ENCODE measurements at regions not wholly inside any gene's neighbourhood (a gene's known extent, or its start where the extent isn't known, plus 50 kb on each side); places are given as distances from the start of the nearest gene placed in this dataset.
A peak's percentile ranks its signal among the peaks of the same experiment; 100 is the strongest.
"Not testable (repeated sequence)": the region's sequence is repeated elsewhere in the genome, so short reads cannot be mapped to it uniquely, and the experiment has no call there.

GRCh38 chr3:115388811-115389210, 234.5 kb upstream of the GAP43 start:
- DNase-seq (ENCODE audit: low spot score) = no peak

GRCh38 chr3:115396801-115397200, 226.5 kb upstream of the GAP43 start:
- no peak for DNase-seq (ENCODE audit: low spot score)

- no peak for DNase-seq (ENCODE audit: low spot score)
Observed at GRCh38 chr3:115397433-115397832, 225.9 kb upstream of the GAP43 start.

GRCh38 chr3:115398506-115398905, 224.8 kb upstream of the GAP43 start:
- no peak for DNase-seq (ENCODE audit: low spot score)

- no peak for DNase-seq (ENCODE audit: low spot score)
Observed at GRCh38 chr3:115399750-115400149, 223.6 kb upstream of the GAP43 start.

- no peak for DNase-seq (ENCODE audit: low spot score)
Observed at GRCh38 chr3:115401298-115401697, 222.0 kb upstream of the GAP43 start.

- no peak for DNase-seq (ENCODE audit: low spot score)
Observed at GRCh38 chr3:115401851-115402501, 221.3 kb upstream of the GAP43 start.

- DNase-seq (ENCODE audit: low spot score) = no peak
Observed at GRCh38 chr3:115402651-115403050, 220.7 kb upstream of the GAP43 start.

GRCh38 chr3:115403786-115404185, 219.5 kb upstream of the GAP43 start:
- DNase-seq (ENCODE audit: low spot score) = no peak

GRCh38 chr3:115409596-115409995, 213.7 kb upstream of the GAP43 start:
- DNase-seq (ENCODE audit: low spot score) = no peak

- DNase-seq (ENCODE audit: low spot score) = not testable (repeated sequence)
Observed at GRCh38 chr3:115414610-115415009, 208.7 kb upstream of the GAP43 start.

GRCh38 chr3:115415246-115415996, 207.9 kb upstream of the GAP43 start:
- DNase-seq (ENCODE audit: low spot score) = no peak

GRCh38 chr3:115418583-115418982, 204.7 kb upstream of the GAP43 start:
- DNase-seq (ENCODE audit: low spot score) = peak; percentile 30

GRCh38 chr3:115420086-115420485, 203.2 kb upstream of the GAP43 start:
- no peak for DNase-seq (ENCODE audit: low spot score)

GRCh38 chr3:115423170-115423569, 200.1 kb upstream of the GAP43 start:
- DNase-seq (ENCODE audit: low spot score) = no peak

- no peak for DNase-seq (ENCODE audit: low spot score)
Observed at GRCh38 chr3:115428841-115429240, 194.5 kb upstream of the GAP43 start.

- no peak for DNase-seq (ENCODE audit: low spot score)
Observed at GRCh38 chr3:115436767-115437301, 186.5 kb upstream of the GAP43 start.

- no peak for DNase-seq (ENCODE audit: low spot score)
Observed at GRCh38 chr3:115438799-115439198, 184.5 kb upstream of the GAP43 start.

GRCh38 chr3:115445559-115445958, 177.8 kb upstream of the GAP43 start:
- DNase-seq (ENCODE audit: low spot score) = no peak

GRCh38 chr3:115448851-115449250, 174.5 kb upstream of the GAP43 start:
- no peak for DNase-seq (ENCODE audit: low spot score)

- no peak for DNase-seq (ENCODE audit: low spot score)
Observed at GRCh38 chr3:115450036-115450435, 173.3 kb upstream of the GAP43 start.

- no peak for DNase-seq (ENCODE audit: low spot score)
Observed at GRCh38 chr3:115464036-115464435, 159.3 kb upstream of the GAP43 start.

GRCh38 chr3:115469649-115470048, 153.7 kb upstream of the GAP43 start:
- DNase-seq (ENCODE audit: low spot score) = no peak

All from Ammon's horn (tissue), 1 donor.